ENCODE measurements at regions not wholly inside any gene's neighbourhood (a gene's known extent, or its start where the extent isn't known, plus 50 kb on each side); places are given as distances from the start of the nearest gene placed in this dataset.

DNA sequence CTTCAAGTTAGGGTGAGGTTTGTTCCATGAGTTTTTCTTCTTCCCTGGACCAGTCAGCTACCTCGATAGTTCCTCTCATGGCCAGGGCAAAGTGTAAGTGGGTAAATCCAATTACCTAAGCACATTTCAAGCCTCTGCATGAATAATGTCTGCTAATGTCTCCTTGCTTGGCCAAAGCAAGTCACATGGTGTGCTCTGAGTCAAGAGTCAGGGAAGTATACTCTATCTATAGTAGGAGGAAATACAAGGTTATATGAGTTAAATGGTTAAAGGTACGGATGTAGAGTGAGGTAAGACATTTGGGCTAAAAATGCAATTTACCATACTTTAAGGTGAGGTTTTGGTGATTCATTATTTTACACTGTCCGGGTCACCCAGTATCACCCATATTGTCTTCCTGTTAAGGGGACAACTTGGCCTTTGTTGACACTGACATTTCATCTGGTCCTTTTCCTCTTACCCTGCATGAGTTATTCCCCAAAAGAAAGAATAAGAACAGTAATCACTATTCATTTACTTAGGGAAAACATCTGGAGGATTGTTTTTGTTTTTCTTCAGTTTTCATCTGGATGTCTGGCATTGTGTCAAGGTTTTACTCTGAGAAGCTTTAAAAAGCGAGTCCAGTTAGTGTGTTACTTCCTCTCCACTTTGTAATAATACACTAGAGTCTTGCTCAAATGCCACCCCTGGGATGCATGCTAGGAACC lies 405.5 kb downstream of the RND3 start:
- Histone ChIP-seq H3K4me3 (ENCODE audit: insufficient read depth, low read length) (no peak overlapping the region), H3K4me2 (ENCODE audit: insufficient read depth, low read length) (no peak overlapping the region), H3K9me3 (ENCODE audit: low read depth, low read length) (peaks cover 1% of the 10 kb centered on the region), H3K27me3 (ENCODE audit: insufficient read depth, low read length) (no peaks in the 10 kb centered on the region), H3K36me3 (ENCODE audit: insufficient read depth, low read length) (no peaks in the 10 kb centered on the region), H3K4me1 (ENCODE audit: insufficient read depth, low read length) (peaks cover 3% of the 10 kb centered on the region), H3K79me2 (ENCODE audit: insufficient read depth, low read length) (no peaks in the 10 kb centered on the region), H4K20me1 (ENCODE audit: insufficient read depth, low read length) (no peaks in the 10 kb centered on the region), H2AFZ (ENCODE audit: low read length) (no peak overlapping the region), H3K27ac (ENCODE audit: low read depth, low read length) (no peak overlapping the region)
- no peak for DNase-seq (ENCODE audit: insufficient read length, low spot score, missing footprints)
- TF ChIP-seq CTCF (IDR thresholded peaks at IDR 0.05; ENCODE audit: extremely low read depth, low read depth, low read length) = no peak

- Histone ChIP-seq H3K27me3 (ENCODE audit: insufficient read depth, low read length) (no peaks in the 10 kb centered on the region), H3K27ac (ENCODE audit: low read depth, low read length) (peak overlapping the region; percentile 95), H4K20me1 (ENCODE audit: insufficient read depth, low read length) (no peaks in the 10 kb centered on the region), H3K4me1 (ENCODE audit: insufficient read depth, low read length) (peaks cover 18% of the 10 kb centered on the region), H3K4me3 (ENCODE audit: insufficient read depth, low read length) (peak overlapping the region; percentile 22), H2AFZ (ENCODE audit: low read length) (peak overlapping the region; percentile 81), H3K9me3 (ENCODE audit: low read depth, low read length) (no peaks in the 10 kb centered on the region), H3K79me2 (ENCODE audit: insufficient read depth, low read length) (no peaks in the 10 kb centered on the region), H3K4me2 (ENCODE audit: insufficient read depth, low read length) (peak overlapping the region; percentile 71), H3K36me3 (ENCODE audit: insufficient read depth, low read length) (no peaks in the 10 kb centered on the region)
- no peak for TF ChIP-seq CTCF (IDR thresholded peaks at IDR 0.05; ENCODE audit: extremely low read depth, low read depth, low read length)
- peak; percentile 68 for DNase-seq (ENCODE audit: insufficient read length, low spot score, missing footprints)
These were observed 411.2 kb downstream of the RND3 start for GRCh38 chr2:150076281-150076680.

DNA sequence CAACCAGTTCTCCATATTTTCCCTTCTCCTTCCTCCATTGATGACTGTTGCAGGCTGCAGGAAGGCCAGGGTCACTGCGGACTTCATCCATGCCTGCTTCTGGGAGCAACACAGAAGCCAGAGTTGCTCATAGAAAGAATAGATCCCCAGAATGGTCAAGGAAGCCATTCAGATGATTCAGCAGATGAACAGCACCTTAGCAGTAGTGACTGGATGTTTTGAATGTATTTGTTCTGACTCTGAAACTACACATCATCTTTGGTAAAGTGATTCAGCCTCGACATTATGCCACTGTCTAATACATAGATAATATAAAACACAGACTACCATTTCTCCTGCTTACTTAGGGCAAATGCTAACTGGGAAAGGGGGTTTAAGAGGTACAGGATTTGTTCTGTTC lies 411.6 kb downstream of the RND3 start:
- H2AFZ ChIP-seq (ENCODE audit: low read length) = peak overlapping the region; percentile 81
- H3K36me3 ChIP-seq (ENCODE audit: insufficient read depth, low read length) = no peaks in the 10 kb centered on the region
- no peak for TF ChIP-seq CTCF (IDR thresholded peaks at IDR 0.05; ENCODE audit: extremely low read depth, low read depth, low read length)
- H3K27me3 ChIP-seq (ENCODE audit: insufficient read depth, low read length) = no peaks in the 10 kb centered on the region
- peak overlapping the region; percentile 22 for H3K4me3 ChIP-seq (ENCODE audit: insufficient read depth, low read length)
- no peaks in the 10 kb centered on the region for H3K79me2 ChIP-seq (ENCODE audit: insufficient read depth, low read length)
- no peaks in the 10 kb centered on the region for H4K20me1 ChIP-seq (ENCODE audit: insufficient read depth, low read length)
- H3K4me1 ChIP-seq (ENCODE audit: insufficient read depth, low read length) = peaks cover 18% of the 10 kb centered on the region
- no peaks in the 10 kb centered on the region for H3K9me3 ChIP-seq (ENCODE audit: low read depth, low read length)
- peak overlapping the region; percentile 71 for H3K4me2 ChIP-seq (ENCODE audit: insufficient read depth, low read length)
- no peak for DNase-seq (ENCODE audit: insufficient read length, low spot score, missing footprints)
- peak overlapping the region; percentile 95 for H3K27ac ChIP-seq (ENCODE audit: low read depth, low read length)

DNA sequence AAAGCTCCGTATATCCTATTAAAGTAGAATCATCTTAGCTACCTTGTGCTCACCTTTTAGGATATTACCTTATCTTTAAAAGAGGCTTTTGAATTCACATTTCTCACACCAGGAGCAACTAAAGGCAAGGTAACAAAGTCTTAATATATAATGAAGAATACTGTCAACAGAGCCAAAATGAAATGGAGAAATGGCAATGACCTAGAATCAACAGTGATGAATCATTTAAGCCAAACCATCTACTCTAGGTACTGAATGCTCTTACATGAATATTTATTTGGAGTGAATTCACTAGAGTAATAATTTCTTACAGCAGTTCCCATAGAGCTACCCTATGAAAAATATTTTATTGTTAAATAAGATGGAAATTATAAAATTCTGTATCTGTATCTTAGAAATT lies 421.0 kb downstream of the RND3 start:
- Histone ChIP-seq H3K27me3 (ENCODE audit: insufficient read depth, low read length) (no peaks in the 10 kb centered on the region), H3K79me2 (ENCODE audit: insufficient read depth, low read length) (no peaks in the 10 kb centered on the region), H2AFZ (ENCODE audit: low read length) (no peak overlapping the region), H3K4me2 (ENCODE audit: insufficient read depth, low read length) (no peak overlapping the region), H3K27ac (ENCODE audit: low read depth, low read length) (no peak overlapping the region), H3K9me3 (ENCODE audit: low read depth, low read length) (no peaks in the 10 kb centered on the region), H4K20me1 (ENCODE audit: insufficient read depth, low read length) (no peaks in the 10 kb centered on the region), H3K4me3 (ENCODE audit: insufficient read depth, low read length) (no peak overlapping the region), H3K36me3 (ENCODE audit: insufficient read depth, low read length) (no peaks in the 10 kb centered on the region), H3K4me1 (ENCODE audit: insufficient read depth, low read length) (peaks cover 20% of the 10 kb centered on the region)
- no peak for TF ChIP-seq CTCF (IDR thresholded peaks at IDR 0.05; ENCODE audit: extremely low read depth, low read depth, low read length)
- DNase-seq (ENCODE audit: insufficient read length, low spot score, missing footprints) = no peak

All from osteoblast (primary cell).